ENCODE measurements at regions not wholly inside any gene's neighbourhood (a gene's known extent, or its start where the extent isn't known, plus 50 kb on each side); places are given as distances from the start of the nearest gene placed in this dataset.

DNA sequence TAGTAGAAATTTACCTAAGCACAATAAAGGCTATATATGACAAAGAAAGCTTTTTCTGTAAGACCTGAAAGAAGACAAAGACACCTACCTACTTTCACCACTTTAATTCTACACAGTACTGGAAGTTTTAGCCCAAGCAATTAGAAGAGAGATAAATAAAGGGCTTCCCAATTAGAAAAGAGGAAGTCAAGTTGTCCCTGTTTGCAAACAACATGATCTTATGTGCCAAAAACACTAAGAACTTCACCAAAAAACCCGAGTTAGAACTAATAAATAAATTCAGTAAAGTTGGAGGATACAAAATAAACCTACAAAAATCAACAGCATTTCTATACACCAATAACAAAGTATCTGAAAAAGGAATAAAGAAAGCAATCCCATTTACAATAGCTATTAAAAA lies 190.9 kb downstream of the NR2F2 start:
- no peak for DNase-seq
- H3K4me3 Mint-ChIP-seq (ENCODE audit: unreplicated experiment) = no peak overlapping the region
- H3K27me3 Mint-ChIP-seq (ENCODE audit: unreplicated experiment) = peaks cover 1% of the 10 kb centered on the region
- TF ChIP-seq, protein P1, sequence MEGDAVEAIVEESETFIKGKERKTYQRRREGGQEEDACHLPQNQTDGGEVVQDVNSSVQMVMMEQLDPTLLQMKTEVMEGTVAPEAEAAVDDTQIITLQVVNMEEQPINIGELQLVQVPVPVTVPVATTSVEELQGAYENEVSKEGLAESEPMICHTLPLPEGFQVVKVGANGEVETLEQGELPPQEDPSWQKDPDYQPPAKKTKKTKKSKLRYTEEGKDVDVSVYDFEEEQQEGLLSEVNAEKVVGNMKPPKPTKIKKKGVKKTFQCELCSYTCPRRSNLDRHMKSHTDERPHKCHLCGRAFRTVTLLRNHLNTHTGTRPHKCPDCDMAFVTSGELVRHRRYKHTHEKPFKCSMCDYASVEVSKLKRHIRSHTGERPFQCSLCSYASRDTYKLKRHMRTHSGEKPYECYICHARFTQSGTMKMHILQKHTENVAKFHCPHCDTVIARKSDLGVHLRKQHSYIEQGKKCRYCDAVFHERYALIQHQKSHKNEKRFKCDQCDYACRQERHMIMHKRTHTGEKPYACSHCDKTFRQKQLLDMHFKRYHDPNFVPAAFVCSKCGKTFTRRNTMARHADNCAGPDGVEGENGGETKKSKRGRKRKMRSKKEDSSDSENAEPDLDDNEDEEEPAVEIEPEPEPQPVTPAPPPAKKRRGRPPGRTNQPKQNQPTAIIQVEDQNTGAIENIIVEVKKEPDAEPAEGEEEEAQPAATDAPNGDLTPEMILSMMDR (IDR thresholded peaks at IDR 0.05; ENCODE audit: partially characterized antibody, unreplicated experiment) = no peak
- H3K4me1 Mint-ChIP-seq (ENCODE audit: low read depth, unreplicated experiment) = no peaks in the 10 kb centered on the region
- no peaks in the 10 kb centered on the region for H3K36me3 Mint-ChIP-seq (ENCODE audit: unreplicated experiment)
- no peak overlapping the region for H3K27ac Mint-ChIP-seq (ENCODE audit: unreplicated experiment)
- H3K9me3 Mint-ChIP-seq (ENCODE audit: unreplicated experiment) = peaks cover 3% of the 10 kb centered on the region

DNA sequence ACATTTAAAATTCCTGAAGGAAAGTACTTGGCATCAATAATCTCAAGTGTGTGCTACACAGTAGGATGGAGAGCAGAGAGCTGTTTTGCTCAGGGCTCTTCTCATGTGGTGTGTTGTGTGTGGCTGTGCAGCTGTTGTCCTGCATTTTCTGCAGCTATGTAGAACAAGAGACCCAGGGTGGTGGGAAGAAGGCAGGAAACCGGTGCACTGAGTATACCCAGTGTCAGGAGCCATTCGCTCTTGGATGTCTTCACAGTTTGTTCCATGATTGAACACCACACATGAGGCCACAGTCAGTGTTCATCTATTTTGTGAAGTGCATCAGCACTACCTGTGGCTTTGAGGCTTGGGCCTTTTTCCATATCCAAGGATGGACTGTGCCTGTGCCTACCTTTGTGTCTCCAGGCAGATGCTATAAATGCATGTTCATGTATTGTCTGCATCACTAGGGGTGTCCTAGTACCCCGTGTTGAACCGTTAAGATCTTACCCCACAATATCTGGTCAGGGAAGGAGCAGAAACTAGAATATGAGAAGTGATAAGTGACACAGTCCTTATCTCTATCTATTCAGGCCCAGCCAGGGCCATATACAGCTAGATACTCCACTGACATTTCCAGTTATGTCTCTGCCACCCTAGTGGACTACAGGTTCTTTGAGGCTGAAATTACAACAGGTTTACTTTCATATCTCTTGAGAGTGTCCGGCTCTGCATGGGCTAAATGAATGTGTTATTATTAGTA lies 194.3 kb downstream of the NR2F2 start:
- Mint-ChIP-seq H3K36me3 (ENCODE audit: unreplicated experiment) (no peaks in the 10 kb centered on the region), H3K27ac (ENCODE audit: unreplicated experiment) (no peak overlapping the region)

DNA sequence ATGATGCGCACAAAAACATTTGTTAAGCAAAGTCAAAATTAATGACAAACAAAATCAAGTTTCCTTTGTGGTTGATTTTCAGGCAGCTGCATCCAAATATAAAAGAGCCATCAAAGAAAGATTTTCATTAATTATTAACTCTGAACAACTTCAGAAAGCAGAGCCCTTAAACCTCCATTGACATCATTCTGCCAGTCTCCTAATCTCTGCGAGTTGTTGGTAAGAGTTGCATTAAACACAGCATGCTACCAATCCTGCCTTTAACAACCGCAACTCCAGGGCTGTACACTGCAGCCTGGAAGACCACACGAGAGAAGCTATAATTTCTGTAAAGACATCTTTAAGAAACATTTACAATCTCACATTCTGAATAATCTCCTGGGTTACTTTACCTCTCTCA lies 204.6 kb downstream of the NR2F2 start:
- TF ChIP-seq, protein P1 (IDR thresholded peaks at IDR 0.05; ENCODE audit: partially characterized antibody, unreplicated experiment) = no peak
- H3K27ac Mint-ChIP-seq (ENCODE audit: unreplicated experiment) = no peak overlapping the region
- no peaks in the 10 kb centered on the region for H3K27me3 Mint-ChIP-seq (ENCODE audit: unreplicated experiment)
- no peaks in the 10 kb centered on the region for H3K36me3 Mint-ChIP-seq (ENCODE audit: unreplicated experiment)
- DNase-seq = no peak
- H3K9me3 Mint-ChIP-seq (ENCODE audit: unreplicated experiment) = peaks cover 1% of the 10 kb centered on the region
- H3K4me1 Mint-ChIP-seq (ENCODE audit: low read depth, unreplicated experiment) = no peaks in the 10 kb centered on the region
- H3K4me3 Mint-ChIP-seq (ENCODE audit: unreplicated experiment) = no peak overlapping the region

More for the DNA sequence above, 194.3 kb downstream of the NR2F2 start:
- Mint-ChIP-seq H3K4me3 (ENCODE audit: unreplicated experiment) (no peak overlapping the region), H3K9me3 (ENCODE audit: unreplicated experiment) (peaks cover 3% of the 10 kb centered on the region), H3K4me1 (ENCODE audit: low read depth, unreplicated experiment) (no peaks in the 10 kb centered on the region), H3K27me3 (ENCODE audit: unreplicated experiment) (peaks cover 1% of the 10 kb centered on the region)
- TF ChIP-seq, protein P1 (IDR thresholded peaks at IDR 0.05; ENCODE audit: partially characterized antibody, unreplicated experiment) = no peak
- no peak for DNase-seq

DNA sequence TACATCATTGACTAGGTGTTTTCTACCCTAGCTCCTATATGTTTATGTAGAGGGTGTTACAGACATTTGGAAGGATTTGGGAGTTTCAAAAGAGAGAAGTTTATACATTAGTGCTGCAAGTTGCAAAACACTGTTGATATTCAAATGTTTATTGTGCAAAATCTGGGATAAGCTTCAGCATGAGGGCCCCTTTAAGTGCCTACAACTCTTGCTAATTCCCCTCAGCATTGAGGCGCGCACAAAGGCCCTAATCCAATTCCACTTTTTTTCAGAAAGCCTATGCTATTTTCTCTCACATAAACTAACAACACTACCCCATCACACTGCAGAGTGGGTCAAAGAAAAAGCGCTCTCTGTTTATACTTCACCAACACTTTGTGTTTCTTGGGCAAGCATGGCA lies 208.0 kb downstream of the NR2F2 start:
- H3K4me3 Mint-ChIP-seq (ENCODE audit: unreplicated experiment) = no peak overlapping the region
- DNase-seq = no peak
- no peaks in the 10 kb centered on the region for H3K27me3 Mint-ChIP-seq (ENCODE audit: unreplicated experiment)
- H3K27ac Mint-ChIP-seq (ENCODE audit: unreplicated experiment) = no peak overlapping the region
- H3K4me1 Mint-ChIP-seq (ENCODE audit: low read depth, unreplicated experiment) = no peaks in the 10 kb centered on the region
- peaks cover 1% of the 10 kb centered on the region for H3K9me3 Mint-ChIP-seq (ENCODE audit: unreplicated experiment)
- no peaks in the 10 kb centered on the region for H3K36me3 Mint-ChIP-seq (ENCODE audit: unreplicated experiment)
- TF ChIP-seq, protein P1 (IDR thresholded peaks at IDR 0.05; ENCODE audit: partially characterized antibody, unreplicated experiment) = no peak

DNA sequence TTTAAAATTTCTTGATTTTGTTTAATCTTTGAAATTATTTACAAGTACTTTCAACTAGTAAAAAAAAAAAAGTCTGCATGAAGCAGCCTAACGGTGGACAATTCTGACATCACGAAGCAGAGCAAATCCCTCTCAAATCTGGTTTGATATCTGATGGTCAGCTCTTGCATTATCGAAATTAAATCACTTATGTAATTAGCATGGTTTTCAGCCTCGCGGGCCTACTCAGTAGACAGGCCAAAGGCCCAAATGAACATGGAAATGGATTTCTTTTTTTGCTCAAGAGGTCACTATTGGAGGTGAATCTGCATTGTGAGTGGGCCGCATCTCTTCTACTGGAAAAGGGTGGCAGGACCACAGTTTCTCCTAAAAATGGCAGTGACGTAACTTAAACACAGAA lies 209.8 kb downstream of the NR2F2 start:
- no peaks in the 10 kb centered on the region for H3K27me3 Mint-ChIP-seq (ENCODE audit: unreplicated experiment)
- no peaks in the 10 kb centered on the region for H3K4me1 Mint-ChIP-seq (ENCODE audit: low read depth, unreplicated experiment)
- no peak for DNase-seq
- TF ChIP-seq, protein P1 (IDR thresholded peaks at IDR 0.05; ENCODE audit: partially characterized antibody, unreplicated experiment) = no peak
- H3K36me3 Mint-ChIP-seq (ENCODE audit: unreplicated experiment) = no peaks in the 10 kb centered on the region
- H3K9me3 Mint-ChIP-seq (ENCODE audit: unreplicated experiment) = no peaks in the 10 kb centered on the region
- H3K27ac Mint-ChIP-seq (ENCODE audit: unreplicated experiment) = no peak overlapping the region
- H3K4me3 Mint-ChIP-seq (ENCODE audit: unreplicated experiment) = no peak overlapping the region

All from glutamatergic neuron (in vitro differentiated cells).